ENCODE measurements at regions not wholly inside any gene's neighbourhood (a gene's known extent, or its start where the extent isn't known, plus 50 kb on each side); places are given as distances from the start of the nearest gene placed in this dataset.

- TF ChIP-seq EZH2phosphoT487 (IDR thresholded peaks at IDR 0.05; ENCODE audit: low read length) (no peak), CTCF (IDR thresholded peaks at IDR 0.05; ENCODE audit: low read length) (no peak), EZH2 (optimal IDR thresholded peaks at IDR 0.05; ENCODE audit: low read depth, low read length) (no peak)
These were observed 680.8 kb upstream of the TENM3 start for GRCh38 chr4:181562399-181562798.

Data from MM.1S (cell line).